ENCODE measurements at regions not wholly inside any gene's neighbourhood (a gene's known extent, or its start where the extent isn't known, plus 50 kb on each side); places are given as distances from the start of the nearest gene placed in this dataset.

- DNase-seq = no peak
Observed at GRCh38 chr1:106515375-106515774, 541.1 kb upstream of the PRMT6 start.

GRCh38 chr1:106517224-106517623, 539.2 kb upstream of the PRMT6 start:
- DNase-seq = no peak

- no peak for DNase-seq
Observed at GRCh38 chr1:106523497-106523896, 533.0 kb upstream of the PRMT6 start.

GRCh38 chr1:106524631-106525030, 531.8 kb upstream of the PRMT6 start:
- no peak for DNase-seq

GRCh38 chr1:106526650-106527049, 529.8 kb upstream of the PRMT6 start:
- no peak for DNase-seq

GRCh38 chr1:106534612-106535011, 521.9 kb upstream of the PRMT6 start:
- no peak for DNase-seq

GRCh38 chr1:106536741-106537140, 519.7 kb upstream of the PRMT6 start:
- no peak for DNase-seq

GRCh38 chr1:106548726-106549125, 507.7 kb upstream of the PRMT6 start:
- DNase-seq = no peak

GRCh38 chr1:106554294-106554693, 502.2 kb upstream of the PRMT6 start:
- no peak for DNase-seq

GRCh38 chr1:106555571-106555970, 500.9 kb upstream of the PRMT6 start:
- no peak for DNase-seq

- no peak for DNase-seq
Observed at GRCh38 chr1:106564192-106564591, 492.3 kb upstream of the PRMT6 start.

GRCh38 chr1:106568201-106568974, 488.1 kb upstream of the PRMT6 start:
- DNase-seq = no peak

GRCh38 chr1:106571109-106571508, 485.4 kb upstream of the PRMT6 start:
- DNase-seq = no peak

GRCh38 chr1:106584107-106584506, 472.4 kb upstream of the PRMT6 start:
- DNase-seq = no peak

GRCh38 chr1:106584676-106585075, 471.8 kb upstream of the PRMT6 start:
- DNase-seq = no peak

GRCh38 chr1:106600626-106601025, 455.8 kb upstream of the PRMT6 start:
- DNase-seq = no peak

GRCh38 chr1:106603616-106604015, 452.9 kb upstream of the PRMT6 start:
- DNase-seq = no peak

GRCh38 chr1:106608841-106609240, 447.6 kb upstream of the PRMT6 start:
- no peak for DNase-seq

GRCh38 chr1:106613068-106613467, 443.4 kb upstream of the PRMT6 start:
- DNase-seq = no peak

GRCh38 chr1:106613861-106614260, 442.6 kb upstream of the PRMT6 start:
- no peak for DNase-seq

GRCh38 chr1:106615473-106615872, 441.0 kb upstream of the PRMT6 start:
- no peak for DNase-seq

- no peak for DNase-seq
Observed at GRCh38 chr1:106619080-106619826, 437.2 kb upstream of the PRMT6 start.

- no peak for DNase-seq
Observed at GRCh38 chr1:106619827-106620134, 436.7 kb upstream of the PRMT6 start.

- DNase-seq = no peak
Observed at GRCh38 chr1:106620521-106620954, 435.9 kb upstream of the PRMT6 start.

- DNase-seq = no peak
Observed at GRCh38 chr1:106621853-106622252, 434.6 kb upstream of the PRMT6 start.

All from midbrain (tissue), 1 donor.